HG03354 (cell line): ENCODE measurements at regions not wholly inside any gene's neighbourhood (a gene's known extent, or its start where the extent isn't known, plus 50 kb on each side); places are given as distances from the start of the nearest gene placed in this dataset.

Experiments
- ATAC-seq: cut with Tn5 transposase; IDR thresholded peaks from one replicate; pipeline ENCODE4 v1.9.1; 2021; ENCODE audit warnings: mild to moderate bottlenecking; ENCODE audit not compliant: unreplicated experiment, poor library complexity, severe bottlenecking

DNA sequence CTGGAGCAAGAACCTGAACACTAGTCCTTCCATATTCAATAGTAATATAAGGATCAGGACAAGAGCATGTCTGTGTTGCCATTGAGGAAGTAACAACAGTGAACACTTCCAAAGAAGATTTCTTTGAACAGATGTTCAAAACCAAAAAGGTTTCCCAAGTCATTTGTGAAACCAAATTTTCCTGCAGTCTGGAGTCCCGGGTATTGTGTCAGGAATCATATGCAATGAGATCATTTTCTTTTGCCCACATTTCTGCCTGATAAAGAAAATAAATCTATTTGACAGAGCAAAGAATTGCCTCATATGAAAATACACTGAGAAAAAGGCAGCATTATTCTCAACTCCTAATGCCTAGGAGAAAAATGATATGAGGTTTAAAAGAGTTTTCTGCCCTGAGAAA, 151.7 kb downstream of the SNX18 start:
- ATAC-seq, result no peak

GRCh38 chr5:54668096-54668495, 150.5 kb downstream of the SNX18 start:
- ATAC-seq, result no peak

GRCh38 chr5:54667136-54667535, 149.6 kb downstream of the SNX18 start:
- ATAC-seq, result no peak

DNA sequence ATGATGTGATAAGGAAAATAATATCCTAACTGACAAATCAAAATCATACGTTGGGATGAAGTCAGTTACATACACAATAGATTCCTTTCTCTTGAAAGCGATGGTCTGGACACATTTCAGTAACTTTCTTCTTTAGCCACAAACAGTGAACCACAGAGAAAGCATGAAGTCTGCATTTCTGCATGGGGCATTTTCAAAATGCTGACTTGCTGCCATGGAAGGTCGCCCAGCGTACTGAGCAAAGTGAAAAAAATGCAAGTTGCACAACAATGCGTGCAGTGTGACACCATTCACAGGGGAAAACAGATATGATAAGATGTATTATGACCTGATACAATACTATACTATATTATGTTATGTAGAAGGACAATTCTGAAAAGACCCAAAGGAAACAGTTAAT, 146.3 kb downstream of the SNX18 start:
- ATAC-seq, result no peak

DNA sequence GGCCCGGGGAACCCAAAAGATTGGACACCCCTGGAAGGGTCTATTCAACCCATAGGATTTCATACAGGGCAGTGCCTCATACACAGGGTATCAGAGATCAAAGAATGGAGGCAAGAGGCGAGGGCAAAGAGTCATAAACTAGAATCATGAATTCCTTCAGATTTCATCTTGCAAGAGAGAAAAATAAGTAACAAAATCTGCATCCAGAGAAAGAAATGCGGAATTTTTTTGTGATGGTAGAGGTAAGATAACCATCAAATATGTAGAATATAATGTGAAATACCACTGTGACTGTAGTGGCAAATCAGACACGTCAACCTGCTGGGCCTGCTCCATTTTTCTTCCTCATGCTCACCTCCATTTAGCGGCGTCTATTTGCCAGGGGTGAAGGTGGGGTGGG, 143.6 kb downstream of the SNX18 start:
- no peak for ATAC-seq

- no peak for ATAC-seq
Observed at GRCh38 chr5:54659700-54660131, 142.2 kb downstream of the SNX18 start.

- ATAC-seq, result no peak
Observed at GRCh38 chr5:54658010-54658409, 140.5 kb downstream of the SNX18 start.

DNA sequence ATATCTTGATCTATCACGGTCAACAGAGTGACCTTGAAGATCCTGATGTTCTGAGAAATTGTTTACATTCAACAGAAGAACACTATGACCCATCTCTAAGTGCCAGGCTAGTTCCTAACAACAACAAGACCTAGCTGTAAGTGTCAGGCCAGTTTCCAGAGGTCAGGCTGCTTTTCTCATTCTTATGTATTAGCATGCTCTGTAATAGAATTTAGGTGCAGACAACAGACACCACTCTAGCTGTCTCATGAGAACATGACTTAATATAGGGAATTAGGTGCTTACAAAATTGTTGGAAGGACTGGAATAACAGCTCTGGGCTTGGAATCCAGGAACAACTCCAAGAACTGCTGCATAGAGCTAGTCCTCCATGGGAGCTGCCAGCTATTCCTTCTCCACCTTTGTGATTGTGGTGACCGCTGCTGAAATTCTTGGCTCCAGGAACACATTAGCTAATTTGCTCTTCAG, 138.7 kb downstream of the SNX18 start:
- no peak for ATAC-seq

GRCh38 chr5:54655761-54656160, 138.2 kb downstream of the SNX18 start:
- no peak for ATAC-seq

DNA sequence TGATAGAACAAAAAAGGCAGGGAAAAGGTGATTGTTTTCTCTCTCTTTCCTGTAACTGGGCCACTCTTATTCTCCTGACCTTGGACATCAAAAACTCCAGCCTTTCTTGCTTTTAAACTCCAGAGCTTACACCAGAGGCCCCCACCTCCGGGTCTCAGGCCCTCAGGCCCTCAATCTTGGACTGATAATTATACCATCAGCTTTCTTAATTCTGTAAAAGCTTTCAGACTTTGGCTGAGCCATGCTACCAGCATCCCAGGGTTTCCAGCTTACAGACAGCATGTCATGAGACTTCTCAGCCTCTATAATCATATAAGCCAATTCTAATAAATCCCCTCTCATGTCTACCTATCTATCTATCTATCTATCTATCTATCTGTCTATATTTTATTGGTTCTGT, 137.7 kb downstream of the SNX18 start:
- no peak for ATAC-seq

GRCh38 chr5:54653956-54654614, 136.5 kb downstream of the SNX18 start:
- no peak for ATAC-seq

GRCh38 chr5:54651482-54652076, 134.0 kb downstream of the SNX18 start:
- no peak for ATAC-seq

- ATAC-seq, result no peak
Observed at GRCh38 chr5:54649041-54649504, 131.5 kb downstream of the SNX18 start.

- peak; percentile 93 for ATAC-seq
Observed at GRCh38 chr5:54646356-54647101, 129.0 kb downstream of the SNX18 start.

GRCh38 chr5:54645882-54646355, 128.4 kb downstream of the SNX18 start:
- ATAC-seq, result no peak

DNA sequence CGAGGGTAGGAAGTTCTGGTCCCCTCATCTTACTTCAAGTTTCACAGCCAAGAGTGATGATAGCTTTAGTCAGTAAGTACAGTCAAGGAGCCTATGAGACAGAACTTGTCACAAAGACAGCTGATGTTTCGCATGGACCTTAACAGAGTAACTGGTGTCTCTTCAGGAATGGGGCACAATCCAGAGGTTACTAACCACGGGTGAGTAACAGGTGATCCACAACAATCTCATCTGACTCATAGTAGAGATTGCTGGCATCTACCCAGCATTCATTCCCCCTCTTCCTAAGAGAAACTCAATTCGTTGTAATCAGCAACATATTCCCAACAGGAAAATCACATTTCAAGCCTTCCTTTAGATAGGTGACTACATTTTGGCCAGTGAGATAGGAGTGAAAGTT, 126.7 kb downstream of the SNX18 start:
- ATAC-seq, result no peak

DNA sequence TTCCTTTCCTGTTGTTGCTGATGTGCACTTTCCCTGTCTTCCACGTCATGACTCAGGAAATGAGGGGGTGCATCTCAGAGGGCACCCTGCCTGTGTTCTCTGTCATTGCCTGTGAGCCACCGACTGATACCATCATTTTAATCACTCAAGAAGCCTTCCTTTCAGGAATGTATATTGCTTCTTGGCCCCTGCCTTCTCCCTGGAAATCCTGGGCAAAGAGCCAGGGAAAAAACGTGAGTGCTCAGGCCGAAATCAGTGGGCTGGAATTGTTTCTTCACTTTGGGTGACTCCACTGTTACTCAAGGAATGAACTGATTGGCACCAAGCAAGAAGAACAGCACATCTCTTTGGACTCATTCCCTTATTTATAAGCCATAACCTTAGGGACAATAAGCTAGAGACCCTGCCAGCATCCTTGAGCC, 126.1 kb downstream of the SNX18 start:
- ATAC-seq, result no peak

DNA sequence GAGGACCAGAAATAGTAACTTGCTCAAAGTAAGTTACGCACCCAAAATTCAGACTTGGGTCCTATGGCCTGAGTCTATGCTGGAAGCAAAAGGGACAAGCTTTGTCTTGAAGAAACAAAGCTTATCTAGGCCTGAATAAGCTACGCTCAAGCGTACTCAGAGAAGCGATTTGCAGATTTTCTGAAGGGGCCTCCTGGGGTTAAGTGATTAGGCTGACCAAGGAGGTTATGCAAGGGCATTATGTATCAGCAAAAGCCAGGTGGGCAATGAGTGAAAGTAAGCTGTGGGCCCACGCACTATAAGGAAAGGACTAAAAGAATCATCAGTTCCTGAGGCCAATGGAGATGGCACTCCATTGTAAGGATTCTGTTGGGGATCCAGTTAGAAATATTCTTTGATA, 122.1 kb downstream of the SNX18 start:
- no peak for ATAC-seq

DNA sequence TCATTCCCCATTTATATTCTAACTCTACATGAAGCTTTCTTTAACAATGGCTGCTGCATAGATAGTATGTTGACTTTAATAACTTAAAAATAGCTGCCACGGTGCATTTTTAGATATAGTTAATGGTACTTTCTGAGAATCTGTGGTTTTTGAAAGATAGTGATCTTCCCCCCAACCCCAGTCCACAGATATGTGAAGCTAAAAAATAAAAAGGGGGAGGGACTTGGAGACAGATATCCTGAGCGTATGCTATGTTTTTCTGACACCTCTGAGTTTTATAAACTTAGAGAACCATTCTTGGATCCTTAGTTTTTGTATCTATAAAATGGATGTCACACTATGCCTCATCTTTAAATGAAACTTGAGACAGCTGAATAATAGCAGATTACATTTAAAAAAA, 120.5 kb downstream of the SNX18 start:
- no peak for ATAC-seq

DNA sequence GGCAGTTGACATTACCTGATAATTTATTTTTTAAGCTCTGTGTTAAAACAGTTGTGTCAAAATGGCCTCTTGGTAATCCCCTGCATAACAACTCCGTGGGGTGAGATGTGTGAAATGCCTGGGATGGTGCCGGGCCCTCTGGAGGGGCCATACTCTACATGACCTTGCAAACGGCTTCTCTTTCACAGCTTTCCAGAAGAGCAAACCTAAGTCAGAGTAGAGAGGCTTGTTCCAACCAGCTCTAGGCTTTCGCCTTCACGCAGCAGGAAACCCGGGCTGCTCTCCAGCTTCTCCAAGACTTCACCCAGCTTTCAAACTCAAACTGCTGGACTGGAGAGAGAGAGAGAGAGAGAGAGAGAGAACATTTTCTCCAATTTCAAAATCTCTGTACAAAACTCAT, 120.1 kb downstream of the SNX18 start:
- ATAC-seq, result no peak

- ATAC-seq, result no peak
Observed at GRCh38 chr5:54634089-54634488, 116.5 kb downstream of the SNX18 start.
